H1 (cell line): ENCODE measurements at regions not wholly inside any gene's neighbourhood (a gene's known extent, or its start where the extent isn't known, plus 50 kb on each side); places are given as distances from the start of the nearest gene placed in this dataset.

Source experiments
- CTCF ChIA-PET: fragments of 300-600 bp; sonication (Branson Sonifier 250); formaldehyde crosslinking; loops from one replicate; lab custom pipeline; 2021; ENCODE audit not compliant: partially characterized antibody; lab: Charles Lee
- POLR2A ChIA-PET: fragments of 300-600 bp; sonication (Branson Sonifier 250); formaldehyde crosslinking; loops from one replicate; lab custom pipeline; 2021; ENCODE audit warnings: inconsistent platforms; ENCODE audit not compliant: partially characterized antibody; lab: Charles Lee
- DNase-seq, 2 experiments: peaks; one replicate each; pipeline versions ENCODE4 v3.0.0 to v3.0.0-alpha.2; 2010 to 2022; ENCODE audit warnings: low spot score in 2 of 2, low read depth in 1 of 2, mixed read lengths in 1 of 2
- FAIRE-seq: peaks from 2 replicates; lab custom pipeline; 2011; peaks lifted over from hg19 to GRCh38; lab: Jason Lieb, UNC
- H2AFZ ChIP-seq: 2 replicates; pipeline ENCODE4 v1.8.1; 2012; ENCODE audit warnings: low read length, inconsistent platforms
- H2AK5ac ChIP-seq: 2 replicates; pipeline ENCODE4 v1.6.1; 2013; ENCODE audit warnings: low read depth, low read length
- H2BK120ac ChIP-seq: replicated peaks from 2 replicates; pipeline ENCODE3; 2013; ENCODE audit warnings: low read depth, low read length, inconsistent platforms
- H2BK12ac ChIP-seq: 2 replicates; pipeline ENCODE4 v1.6.1; 2013; ENCODE audit warnings: low read depth, low read length
- H2BK15ac ChIP-seq: 2 replicates; pipeline ENCODE4 v1.6.1; 2013; ENCODE audit warnings: low read length
- H2BK20ac ChIP-seq: 2 replicates; pipeline ENCODE4 v1.6.1; 2013; ENCODE audit warnings: low read length
- H2BK5ac ChIP-seq: 2 replicates; pipeline ENCODE4 v1.6.1; 2013; ENCODE audit warnings: low read depth, low read length
- H3K14ac ChIP-seq: 2 replicates; pipeline ENCODE4 v1.6.1; 2013; ENCODE audit warnings: inconsistent platforms; ENCODE audit not compliant: insufficient read length
- H3K18ac ChIP-seq: 2 replicates; pipeline ENCODE4 v1.6.1; 2013; ENCODE audit warnings: low read length; ENCODE audit errors: extremely low read depth
- H3K23ac ChIP-seq: 2 replicates; pipeline ENCODE4 v1.6.1; 2013; ENCODE audit warnings: inconsistent platforms; ENCODE audit not compliant: insufficient read length
- H3K23me2 ChIP-seq: 2 replicates; pipeline ENCODE4 v1.6.1; 2013; ENCODE audit warnings: low read depth, low read length
- H3K27ac ChIP-seq: 2 replicates; pipeline ENCODE4 v1.6.1; 2011; ENCODE audit warnings: low read depth, low read length, inconsistent platforms
- H3K27me3 ChIP-seq, 4 experiments: replicated peaks in 1 of 4; 1 replicate in 1 of 4; 2 replicates in 3 of 4; pipeline versions ENCODE4 v1.6.1 to v1.8.1; 2011 to 2013; ENCODE audit warnings: low read length in 3 of 4, mild to moderate bottlenecking in 3 of 4, inconsistent platforms in 2 of 4, mixed read lengths in 2 of 4, moderate library complexity in 1 of 4; ENCODE audit not compliant: control insufficient read depth in 3 of 4, insufficient read depth in 3 of 4; ENCODE audit errors: extremely low read depth in 1 of 4
- H3K36me3 ChIP-seq, 4 experiments: 2 replicates each; pipeline versions ENCODE4 v1.6.1 to v1.8.1; 2011 to 2013; ENCODE audit warnings: mild to moderate bottlenecking in 4 of 4, low read length in 3 of 4, moderate library complexity in 2 of 4, control low read depth in 1 of 4, inconsistent platforms in 1 of 4; ENCODE audit not compliant: insufficient read depth in 4 of 4, control insufficient read depth in 2 of 4
- H3K4ac ChIP-seq: replicated peaks from 2 replicates; pipeline ENCODE3; 2013; ENCODE audit warnings: low read length, low read depth, mixed read lengths, inconsistent platforms; ENCODE audit not compliant: insufficient read length
- H3K4me1 ChIP-seq, 4 experiments: replicated peaks in 1 of 4; 1 replicate in 1 of 4; 2 replicates in 3 of 4; pipeline versions ENCODE4 v1.6.1 to v1.8.1; 2011 to 2013; ENCODE audit warnings: low read length in 3 of 4, inconsistent platforms in 2 of 4, mixed read lengths in 1 of 4; ENCODE audit not compliant: insufficient read depth in 4 of 4, control insufficient read depth in 3 of 4
- H3K4me2 ChIP-seq, 2 experiments: 2 replicates each; pipeline versions ENCODE4 v1.6.1 to v1.8.1; 2011 to 2013; ENCODE audit warnings: low read depth in 2 of 2, low read length in 2 of 2, control low read depth in 1 of 2, inconsistent platforms in 1 of 2, mild to moderate bottlenecking in 1 of 2; ENCODE audit not compliant: insufficient read depth in 1 of 2
- H3K4me3 ChIP-seq, 4 experiments: fragments of 200-600, 300-600 bp in 1 of 4; sonication (generic), shearing (Covaris generic), sonication (Bioruptor Twin) in 1 of 4; 2 replicates each; pipeline versions ENCODE4 v1.5.1 to v1.8.1; 2011 to 2016; ENCODE audit warnings: low read length in 4 of 4, low read depth in 3 of 4, control low read depth in 2 of 4, inconsistent platforms in 2 of 4, mild to moderate bottlenecking in 2 of 4, mixed read lengths in 1 of 4, moderate library complexity in 1 of 4; ENCODE audit not compliant: insufficient read depth in 2 of 4; ENCODE audit errors: extremely low read depth in 1 of 4
- H3K56ac ChIP-seq: replicated peaks from 2 replicates; pipeline ENCODE3; 2013; ENCODE audit warnings: low read depth, mild to moderate bottlenecking, mixed read lengths, low read length, inconsistent platforms; ENCODE audit not compliant: insufficient read length
- H3K79me1 ChIP-seq: 2 replicates; pipeline ENCODE4 v1.6.1; 2013; ENCODE audit warnings: low read depth, low read length, control low read depth
- H3K79me2 ChIP-seq, 2 experiments: 2 replicates each; pipeline versions ENCODE4 v1.6.1 to v1.8.1; 2012 to 2013; ENCODE audit warnings: low read length in 2 of 2, mild to moderate bottlenecking in 2 of 2, inconsistent platforms in 1 of 2; ENCODE audit not compliant: insufficient read depth in 2 of 2, control insufficient read depth in 1 of 2
- H3K9ac ChIP-seq, 4 experiments: replicated peaks in 1 of 4; 1 replicate in 1 of 4; 2 replicates in 3 of 4; pipeline versions ENCODE4 v1.6.1 to v1.8.1; 2011 to 2013; ENCODE audit warnings: low read depth in 3 of 4, low read length in 3 of 4, control low read depth in 2 of 4, mild to moderate bottlenecking in 2 of 4, moderate library complexity in 2 of 4, inconsistent platforms in 1 of 4; ENCODE audit errors: extremely low read depth in 1 of 4
- H3K9me3 ChIP-seq, 2 experiments: 2 replicates each; pipeline versions ENCODE4 v1.6.1 to v1.8.1; 2012 to 2013; ENCODE audit warnings: mild to moderate bottlenecking in 2 of 2, moderate library complexity in 2 of 2, control low read depth in 1 of 2, inconsistent platforms in 1 of 2, low read depth in 1 of 2, low read length in 1 of 2, mixed read lengths in 1 of 2; ENCODE audit not compliant: insufficient read depth in 2 of 2
- H4K20me1 ChIP-seq, 2 experiments: replicated peaks in 1 of 2; 2 replicates each; pipeline versions ENCODE3 to v1.8.1; 2011 to 2013; ENCODE audit warnings: inconsistent platforms in 2 of 2, low read length in 2 of 2, mild to moderate bottlenecking in 1 of 2; ENCODE audit not compliant: insufficient read depth in 2 of 2, control insufficient read depth in 1 of 2
- H4K5ac ChIP-seq: 2 replicates; pipeline ENCODE4 v1.6.1; 2013; ENCODE audit warnings: low read length, low read depth, mixed read lengths, inconsistent platforms; ENCODE audit not compliant: insufficient read length
- H4K8ac ChIP-seq: 2 replicates; pipeline ENCODE4 v1.8.0; 2013; ENCODE audit warnings: mild to moderate bottlenecking, moderate library complexity, low read length, inconsistent platforms; ENCODE audit not compliant: insufficient read depth; ENCODE audit errors: extremely low read depth
- H4K91ac ChIP-seq: replicated peaks from 2 replicates; pipeline ENCODE3; 2013; ENCODE audit warnings: low read length, mixed read lengths, inconsistent platforms; ENCODE audit not compliant: insufficient read length
- CEBPB ChIP-seq: IDR thresholded peaks from 2 replicates; pipeline ENCODE4 v1.6.1; 2012; ENCODE audit warnings: low read depth, low read length
- CTBP2 ChIP-seq: IDR thresholded peaks from 2 replicates; pipeline ENCODE4 v1.7.0; 2011; ENCODE audit warnings: borderline replicate concordance, mild to moderate bottlenecking, moderate library complexity, mixed read lengths, low read length; ENCODE audit not compliant: insufficient read depth, insufficient read length
- EGR1 ChIP-seq: IDR thresholded peaks from 2 replicates; pipeline ENCODE4 v1.6.1; 2011; ENCODE audit warnings: low read depth, low read length, borderline replicate concordance
- EP300 ChIP-seq, 2 experiments: IDR thresholded peaks; 1 replicate in 1 of 2; 2 replicates in 1 of 2; pipeline ENCODE4 v1.6.1; 2011 to 2012; ENCODE audit warnings: low read depth in 2 of 2, low read length in 2 of 2, mild to moderate bottlenecking in 2 of 2, borderline replicate concordance in 1 of 2, inconsistent platforms in 1 of 2, moderate library complexity in 1 of 2
- KDM1A ChIP-seq: fragments of 200-600, 300-600 bp; sonication (generic); IDR thresholded peaks from 2 replicates; pipeline ENCODE4 v1.7.1; 2016; ENCODE audit warnings: mild to moderate bottlenecking, low read length, borderline replicate concordance
- KDM4A ChIP-seq: IDR thresholded peaks from one replicate; pipeline ENCODE4 v1.7.1; 2012; ENCODE audit warnings: low read depth, mild to moderate bottlenecking, moderate library complexity, low read length, inconsistent platforms; ENCODE audit not compliant: severe bottlenecking
- NANOG ChIP-seq: IDR thresholded peaks from 2 replicates; pipeline ENCODE4 v1.6.1; 2011; ENCODE audit warnings: low read length, low read depth, mild to moderate bottlenecking, inconsistent platforms; ENCODE audit not compliant: insufficient read depth, poor library complexity, severe bottlenecking
- POLR2AphosphoS5 ChIP-seq: IDR thresholded peaks from 2 replicates; pipeline ENCODE4 v1.6.1; 2011; ENCODE audit warnings: low read depth, low read length
- RNF2 ChIP-seq: fragments of 200-900, 300-1000 bp; sonication (generic); IDR thresholded peaks from 2 replicates; pipeline ENCODE4 v1.7.1; 2016; ENCODE audit warnings: borderline replicate concordance, low read depth, mild to moderate bottlenecking, antibody characterized with exemption, low read length; ENCODE audit not compliant: poor library complexity, severe bottlenecking; ENCODE audit errors: missing control alignments
- SP2 ChIP-seq: IDR thresholded peaks from 2 replicates; pipeline ENCODE4 v1.6.1; 2012; ENCODE audit warnings: mild to moderate bottlenecking, low read length, inconsistent platforms
- SRF ChIP-seq: IDR thresholded peaks from 2 replicates; pipeline ENCODE4 v1.6.1; 2011; ENCODE audit warnings: mild to moderate bottlenecking, low read depth, low read length, moderate library complexity
- TBP ChIP-seq: IDR thresholded peaks from 2 replicates; pipeline ENCODE4 v1.6.1; 2011; ENCODE audit warnings: low read depth, low read length, improper control_type of control experiment
- TEAD4 ChIP-seq: IDR thresholded peaks from 2 replicates; pipeline ENCODE4 v1.6.1; 2012; ENCODE audit warnings: low read depth, low read length, inconsistent platforms, mixed read lengths
- YY1 ChIP-seq: IDR thresholded peaks from 2 replicates; pipeline ENCODE4 v1.6.1; 2011; ENCODE audit warnings: low read depth, mild to moderate bottlenecking, low read length
- ZNF274 ChIP-seq: IDR thresholded peaks from 2 replicates; pipeline ENCODE4 v1.7.0; 2012; ENCODE audit warnings: low read length, borderline replicate concordance; ENCODE audit errors: extremely low read depth
- WGBS, 2 experiments: shearing (Covaris generic) in 1 of 2; methylation state at CpG; one replicate each; pipeline versions ENCODE4 v1.1.6 to v1.1.7; 2013 to 2015; ENCODE audit warnings: low lambda C conversion rate in 2 of 2, mixed read lengths in 2 of 2, inconsistent platforms in 1 of 2, low coverage in 1 of 2, missing lambda C conversion rate in 1 of 2; ENCODE audit not compliant: insufficient replicate concordance in 2 of 2, insufficient coverage in 1 of 2, insufficient read length in 1 of 2; ENCODE audit errors: extremely low coverage in 1 of 2, missing lambda C conversion rate in 1 of 2; 5-methylcytosine and 5-hydroxymethylcytosine counted together

GRCh38 chr5:33303579-33304095, 137.1 kb upstream of the TARS1 start:
- Histone ChIP-seq H2BK5ac (no peak overlapping the region), H3K9ac (no peak overlapping the region), H3K27me3 (no peaks in the 10 kb centered on the region), H2BK15ac (no peak overlapping the region), H3K27ac (no peak overlapping the region), H2BK12ac (no peak overlapping the region), H2BK20ac (no peak overlapping the region), H3K4me3 (no peak overlapping the region), H3K79me1 (no peaks in the 10 kb centered on the region), H2AK5ac (no peak overlapping the region), H4K91ac (no peak overlapping the region), H3K14ac (no peak overlapping the region), H3K4ac (no peak overlapping the region), H2BK120ac (no peak overlapping the region), H3K23me2 (no peaks in the 10 kb centered on the region), H3K4me2 (no peak overlapping the region), H2AFZ (no peak overlapping the region), H4K5ac (no peak overlapping the region), H3K79me2 (no peaks in the 10 kb centered on the region), H3K4me1 (peaks cover 0 to 2% (median 0%) of the 10 kb centered on the region in 4 experiments; a peak in 1 of 7 replicates), H3K9me3 (no peaks in the 10 kb centered on the region), H4K20me1 (no peaks in the 10 kb centered on the region), H3K18ac (no peak overlapping the region), H3K36me3 (no peaks in the 10 kb centered on the region), H3K23ac (no peak overlapping the region), H4K8ac (no peak overlapping the region), H3K56ac (no peak overlapping the region)
- no peak for DNase-seq
- CTCF ChIA-PET = no interaction called here
- 85% methylated on average over 1 of the region's 1 CpG; no CpG with 5 or more reads in 1 of the 2 experiments for WGBS, 2 experiments
- POLR2A ChIA-PET = no interaction called here
- FAIRE-seq = no peak
- TF ChIP-seq ZNF274 (no peak), EP300 (IDR thresholded peaks at IDR 0.05; ENCODE audit: borderline replicate concordance in 1 of 2, low read depth in 2 of 2, low read length in 2 of 2) (no peak), TBP (no peak), NANOG (no peak), POLR2AphosphoS5 (no peak), SP2 (no peak), RNF2 (no peak), KDM1A (no peak), CTBP2 (no peak), EGR1 (no peak), TEAD4 (no peak), KDM4A (no peak), SRF (no peak), CEBPB (no peak), YY1 (no peak)
